Kidney epithelial cell (primary cell): ENCODE measurements at regions not wholly inside any gene's neighbourhood (a gene's known extent, or its start where the extent isn't known, plus 50 kb on each side); places are given as distances from the start of the nearest gene placed in this dataset.

Experiments
- DNase-seq: peaks from one replicate; pipeline ENCODE4 v3.0.0-alpha.2; 2010; ENCODE audit warnings: low read depth
- H3K27me3 ChIP-seq: 2 replicates; pipeline ENCODE4 v1.6.0; 2011; ENCODE audit warnings: low read length; ENCODE audit not compliant: control insufficient read depth, insufficient read depth
- H3K36me3 ChIP-seq: 2 replicates; pipeline ENCODE4 v1.5.1; 2011; ENCODE audit warnings: low read length; ENCODE audit not compliant: control insufficient read depth, insufficient read depth
- H3K4me3 ChIP-seq: 2 replicates; pipeline ENCODE4 v1.5.1; 2011; ENCODE audit warnings: low read depth, mild to moderate bottlenecking, control low read depth, low read length
- CTCF ChIP-seq: IDR thresholded peaks from 2 replicates; pipeline ENCODE4 v1.5.1; 2011; ENCODE audit warnings: mild to moderate bottlenecking, moderate library complexity, low read length, control low read depth, inconsistent platforms; ENCODE audit not compliant: insufficient read depth, poor library complexity, severe bottlenecking

- DNase-seq: no peak
- no peaks in the 10 kb centered on the region for H3K36me3 ChIP-seq
Measured at GRCh38 chr13:71998223-71998622, 131.2 kb upstream of the DACH1 start.

DNA sequence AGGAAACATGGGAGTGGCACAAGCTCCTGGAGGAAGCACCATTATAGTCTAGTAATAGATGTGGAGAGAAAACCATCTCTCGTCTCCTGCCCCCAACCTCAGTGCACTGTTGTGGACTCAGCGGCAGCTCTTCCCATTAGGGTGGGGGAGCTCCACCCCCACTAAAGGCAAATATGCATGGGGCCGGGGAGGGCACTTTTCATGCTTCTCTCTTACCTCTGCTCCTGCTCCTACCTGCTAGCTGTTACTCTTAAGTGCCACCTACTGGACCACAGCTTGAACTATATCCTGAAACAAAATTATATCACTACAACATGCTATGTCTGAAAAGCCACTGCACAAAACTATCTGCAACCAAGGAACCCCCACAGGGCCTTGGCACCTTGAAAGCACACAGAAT, 112.6 kb upstream of the DACH1 start:
- TF ChIP-seq CTCF: peak; percentile 58
- no peak overlapping the region for H3K4me3 ChIP-seq
- DNase-seq: no peak
- H3K36me3 ChIP-seq: no peaks in the 10 kb centered on the region
- no peaks in the 10 kb centered on the region for H3K27me3 ChIP-seq

More at GRCh38 chr13:71998223-71998622, 131.2 kb upstream of the DACH1 start:
- H3K4me3 ChIP-seq: no peak overlapping the region
- no peak for TF ChIP-seq CTCF
- H3K27me3 ChIP-seq: no peaks in the 10 kb centered on the region

- no peaks in the 10 kb centered on the region for H3K27me3 ChIP-seq
- H3K36me3 ChIP-seq: no peaks in the 10 kb centered on the region
- H3K4me3 ChIP-seq: no peak overlapping the region
- no peak for TF ChIP-seq CTCF
- no peak for DNase-seq
Measured at GRCh38 chr13:71977028-71977427, 110.0 kb upstream of the DACH1 start.

DNA sequence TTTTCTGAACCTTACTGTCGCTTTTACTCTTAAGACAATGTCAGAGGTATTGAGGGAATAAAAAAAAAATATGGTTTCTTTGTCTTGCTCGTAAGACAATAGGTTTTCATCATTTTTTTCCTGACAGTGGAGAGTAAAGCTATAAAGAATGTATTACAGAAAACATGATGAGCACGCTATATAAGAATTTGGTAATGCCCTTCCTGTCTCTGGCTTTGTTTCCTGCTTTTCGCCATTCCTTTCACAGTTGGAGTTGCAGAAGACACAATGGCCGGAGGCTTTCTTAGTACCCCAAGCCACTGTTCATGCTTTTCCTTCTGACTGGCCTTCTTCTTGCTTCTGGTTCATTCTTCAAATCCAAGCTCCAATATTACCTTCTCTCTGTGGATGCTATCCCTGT, 101.0 kb upstream of the DACH1 start:
- no peak for DNase-seq
- no peak for TF ChIP-seq CTCF
- H3K27me3 ChIP-seq: no peaks in the 10 kb centered on the region
- no peak overlapping the region for H3K4me3 ChIP-seq
- no peaks in the 10 kb centered on the region for H3K36me3 ChIP-seq

DNA sequence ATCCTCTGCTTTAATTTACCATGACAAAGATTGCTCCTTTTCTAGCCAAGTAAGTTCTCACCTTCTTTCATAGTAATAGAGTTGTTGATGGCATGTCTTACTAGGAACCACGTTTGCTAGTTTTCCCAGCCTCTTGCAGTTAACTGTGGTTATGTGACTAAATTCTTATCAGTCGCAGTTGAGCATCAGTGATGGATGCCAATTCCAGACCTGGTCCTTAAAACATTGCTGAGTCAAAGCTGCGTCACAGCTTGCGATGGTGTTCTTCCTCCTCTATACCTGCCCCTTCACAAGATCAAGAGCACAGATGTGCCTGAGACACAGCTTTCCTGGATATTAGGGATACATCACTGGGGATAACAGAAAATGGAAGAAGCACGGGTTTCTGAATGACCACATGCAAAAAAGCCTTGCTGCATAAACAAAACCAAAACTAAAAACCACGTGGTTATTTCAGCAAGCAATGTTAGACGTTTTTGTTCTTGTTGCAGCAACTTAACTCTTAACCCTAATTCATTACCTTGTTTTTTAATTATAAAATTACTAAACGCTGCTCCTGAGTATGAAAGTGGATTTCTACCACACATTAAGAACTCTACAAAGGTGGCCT, 97.6 kb upstream of the DACH1 start:
- no peaks in the 10 kb centered on the region for H3K27me3 ChIP-seq
- DNase-seq: no peak
- no peak for TF ChIP-seq CTCF
- no peak overlapping the region for H3K4me3 ChIP-seq
- no peaks in the 10 kb centered on the region for H3K36me3 ChIP-seq

DNA sequence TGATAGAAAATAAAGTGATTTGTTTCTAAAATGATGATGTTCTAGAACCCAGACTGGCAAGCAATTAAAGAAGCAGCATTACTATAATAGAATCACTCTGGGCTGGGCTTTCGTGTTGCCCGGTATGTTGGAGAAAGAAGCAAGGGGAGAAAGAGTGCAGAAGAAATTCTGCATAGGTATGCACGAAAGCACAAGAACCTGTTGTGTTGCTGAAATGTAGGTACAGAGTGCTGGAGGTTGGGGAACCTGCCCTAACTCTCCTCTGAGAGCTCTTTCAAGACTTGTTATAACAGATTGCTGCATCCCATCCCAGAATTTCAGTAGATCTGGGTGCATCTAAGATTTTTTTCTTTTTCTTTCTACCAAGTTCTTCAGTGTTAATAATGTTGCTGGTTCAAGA, 95.7 kb upstream of the DACH1 start:
- DNase-seq: no peak
- no peaks in the 10 kb centered on the region for H3K36me3 ChIP-seq
- H3K4me3 ChIP-seq: no peak overlapping the region
- H3K27me3 ChIP-seq: no peaks in the 10 kb centered on the region
- TF ChIP-seq CTCF: no peak
